ENCODE measurements at regions not wholly inside any gene's neighbourhood (a gene's known extent, or its start where the extent isn't known, plus 50 kb on each side); places are given as distances from the start of the nearest gene placed in this dataset.

- TF ChIP-seq REST (IDR thresholded peaks at IDR 0.05; ENCODE audit: insufficient read depth in 1 of 2, low read depth in 2 of 2, low read length in 2 of 2): no peak
- TF ChIP-seq POLR2AphosphoS5 (IDR thresholded peaks at IDR 0.05; ENCODE audit: low read depth, low read length): no peak
- TF ChIP-seq TAF1 (IDR thresholded peaks at IDR 0.05; ENCODE audit: borderline replicate concordance, insufficient read depth, low read length): no peak
These were observed 133.4 kb downstream of the NDFIP2 start for GRCh38 chr13:79614250-79614918.

Measured in PFSK-1 (cell line).